NCI-H748 (cell line): ENCODE measurements at regions not wholly inside any gene's neighbourhood (a gene's known extent, or its start where the extent isn't known, plus 50 kb on each side); places are given as distances from the start of the nearest gene placed in this dataset.
"Not testable (repeated sequence)": the region's sequence is repeated elsewhere in the genome, so short reads cannot be mapped to it uniquely, and the experiment has no call there.

Source experiments
- DNase-seq: peaks from one replicate; lab custom pipeline; 2025; ENCODE audit not compliant: unreplicated experiment; lab: John Stamatoyannopoulos, UW

GRCh38 chr5:38149815-38150195 is 108.6 kb upstream of the EGFLAM start:
- DNase-seq, result no peak

GRCh38 chr5:38148021-38148625 is 110.2 kb upstream of the EGFLAM start:
- DNase-seq, result no peak

- DNase-seq, result no peak
These were observed 115.0 kb upstream of the EGFLAM start for GRCh38 chr5:38143384-38143783.

- DNase-seq, result no peak
These were observed 116.7 kb upstream of the EGFLAM start for GRCh38 chr5:38141665-38142064.

GRCh38 chr5:38138574-38138973 is 119.8 kb upstream of the EGFLAM start:
- no peak for DNase-seq

- DNase-seq, result no peak
These were observed 122.8 kb upstream of the EGFLAM start for GRCh38 chr5:38135486-38136039.

- no peak for DNase-seq
These were observed 123.5 kb upstream of the EGFLAM start for GRCh38 chr5:38134810-38135209.

GRCh38 chr5:38134294-38134693 is 124.1 kb upstream of the EGFLAM start:
- DNase-seq, result not testable (repeated sequence)

GRCh38 chr5:38131686-38132085 is 126.7 kb upstream of the EGFLAM start:
- DNase-seq, result no peak

GRCh38 chr5:38124321-38124720 is 134.0 kb upstream of the EGFLAM start:
- no peak for DNase-seq

GRCh38 chr5:38121420-38121819 is 136.9 kb upstream of the EGFLAM start:
- DNase-seq, result no peak

- DNase-seq, result no peak
These were observed 138.5 kb upstream of the EGFLAM start for GRCh38 chr5:38119836-38120235.

GRCh38 chr5:38117784-38118479 is 140.4 kb upstream of the EGFLAM start:
- no peak for DNase-seq

- DNase-seq, result no peak
These were observed 143.0 kb upstream of the EGFLAM start for GRCh38 chr5:38115318-38115827.

- DNase-seq, result no peak
These were observed 144.5 kb upstream of the EGFLAM start for GRCh38 chr5:38113880-38114279.

GRCh38 chr5:38113456-38113855 is 144.9 kb upstream of the EGFLAM start:
- DNase-seq, result no peak

GRCh38 chr5:38112938-38113337 is 145.4 kb upstream of the EGFLAM start:
- DNase-seq, result no peak

GRCh38 chr5:38110130-38110529 is 148.2 kb upstream of the EGFLAM start:
- DNase-seq, result no peak

- no peak for DNase-seq
These were observed 151.3 kb upstream of the EGFLAM start for GRCh38 chr5:38107096-38107495.

- no peak for DNase-seq
These were observed 152.6 kb upstream of the EGFLAM start for GRCh38 chr5:38105801-38106200.

GRCh38 chr5:38105231-38105570 is 153.2 kb upstream of the EGFLAM start:
- no peak for DNase-seq

GRCh38 chr5:38104497-38105230 is 153.7 kb upstream of the EGFLAM start:
- DNase-seq, result no peak
